ENCODE measurements at regions not wholly inside any gene's neighbourhood (a gene's known extent, or its start where the extent isn't known, plus 50 kb on each side); places are given as distances from the start of the nearest gene placed in this dataset.

GRCh38 chr2:187612857-187613256 is 58.6 kb upstream of the TFPI start:
- TF ChIP-seq CTCF (IDR thresholded peaks at IDR 0.05) (no peak), POLR2A (IDR thresholded peaks at IDR 0.05) (no peak)

Measured in adrenal gland (tissue), 5 donors.